Testis (tissue), 2 donors: ENCODE measurements at regions not wholly inside any gene's neighbourhood (a gene's known extent, or its start where the extent isn't known, plus 50 kb on each side); places are given as distances from the start of the nearest gene placed in this dataset.

Source experiments
- POLR2A ChIP-seq: fragments of 450-650 bp; IDR thresholded peaks from one replicate; pipeline ENCODE4 v1.6.1; 2017; ENCODE audit warnings: antibody characterized with exemption, mild to moderate bottlenecking, moderate library complexity
- TF ChIP-seq, protein P1 (sequence below), 3 experiments: fragments of 450-650 bp in 2 of 3; fragments of 200-600 bp in 1 of 3; sonication (generic) in 1 of 3; IDR thresholded peaks; one replicate each; pipeline ENCODE4 v1.5.1; 2016 to 2019; ENCODE audit warnings: antibody characterized with exemption in 3 of 3, mild to moderate bottlenecking in 2 of 3, moderate library complexity in 1 of 3

DNA sequence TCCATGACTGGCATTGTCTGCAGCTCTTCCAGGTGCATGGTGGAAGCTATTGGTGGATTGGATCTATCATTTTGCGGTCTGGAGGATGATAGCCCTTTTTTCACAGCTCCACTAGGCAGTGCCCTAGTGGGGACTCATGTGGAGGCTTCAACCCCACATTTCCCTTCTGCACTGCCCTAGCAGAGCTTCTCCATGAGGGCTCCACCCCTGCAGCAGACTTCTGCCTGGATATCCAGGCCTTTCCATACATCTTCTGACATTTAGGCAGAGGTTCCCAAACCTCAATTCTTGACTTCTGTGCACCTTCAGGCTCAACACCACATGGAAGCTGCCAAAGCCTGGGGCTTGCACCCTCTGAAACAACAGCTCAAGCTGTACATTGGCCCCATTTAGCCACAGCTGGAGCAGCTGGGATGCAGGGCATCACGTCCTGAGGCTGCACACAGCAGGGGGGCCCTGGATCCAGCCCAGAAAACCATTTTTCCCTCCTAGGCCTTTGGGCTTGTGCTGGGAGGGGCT lies 800.2 kb upstream of the MIR17HG start:
- TF ChIP-seq, protein P1, sequence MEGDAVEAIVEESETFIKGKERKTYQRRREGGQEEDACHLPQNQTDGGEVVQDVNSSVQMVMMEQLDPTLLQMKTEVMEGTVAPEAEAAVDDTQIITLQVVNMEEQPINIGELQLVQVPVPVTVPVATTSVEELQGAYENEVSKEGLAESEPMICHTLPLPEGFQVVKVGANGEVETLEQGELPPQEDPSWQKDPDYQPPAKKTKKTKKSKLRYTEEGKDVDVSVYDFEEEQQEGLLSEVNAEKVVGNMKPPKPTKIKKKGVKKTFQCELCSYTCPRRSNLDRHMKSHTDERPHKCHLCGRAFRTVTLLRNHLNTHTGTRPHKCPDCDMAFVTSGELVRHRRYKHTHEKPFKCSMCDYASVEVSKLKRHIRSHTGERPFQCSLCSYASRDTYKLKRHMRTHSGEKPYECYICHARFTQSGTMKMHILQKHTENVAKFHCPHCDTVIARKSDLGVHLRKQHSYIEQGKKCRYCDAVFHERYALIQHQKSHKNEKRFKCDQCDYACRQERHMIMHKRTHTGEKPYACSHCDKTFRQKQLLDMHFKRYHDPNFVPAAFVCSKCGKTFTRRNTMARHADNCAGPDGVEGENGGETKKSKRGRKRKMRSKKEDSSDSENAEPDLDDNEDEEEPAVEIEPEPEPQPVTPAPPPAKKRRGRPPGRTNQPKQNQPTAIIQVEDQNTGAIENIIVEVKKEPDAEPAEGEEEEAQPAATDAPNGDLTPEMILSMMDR (IDR thresholded peaks at IDR 0.05): no peak
- TF ChIP-seq POLR2A: no peak
